SH-SY5Y (cell line): ENCODE measurements at regions not wholly inside any gene's neighbourhood (a gene's known extent, or its start where the extent isn't known, plus 50 kb on each side); places are given as distances from the start of the nearest gene placed in this dataset.

Source experiments
- GATA2 ChIP-seq: IDR thresholded peaks from 2 replicates; pipeline ENCODE4 v1.6.1; 2011; ENCODE audit warnings: mild to moderate bottlenecking, low read depth, low read length
- GATA3 ChIP-seq: IDR thresholded peaks from 2 replicates; pipeline ENCODE4 v1.6.1; 2011; ENCODE audit warnings: low read depth, mild to moderate bottlenecking, low read length, moderate library complexity

- TF ChIP-seq GATA2 (no peak), GATA3 (no peak)
Measured at GRCh38 chr6:68225729-68226128, 409.4 kb upstream of the ADGRB3 start.
